Thoracic aorta (tissue), 2 donors: ENCODE measurements at regions not wholly inside any gene's neighbourhood (a gene's known extent, or its start where the extent isn't known, plus 50 kb on each side); places are given as distances from the start of the nearest gene placed in this dataset.
A peak's percentile ranks its signal among the peaks of the same experiment; 100 is the strongest.

ENCODE experiments used
- ATAC-seq: fragments of 150-250 bp; one replicate; pipeline ENCODE4 v1.8.0; 2017; ENCODE audit warnings: low read depth; ENCODE audit not compliant: insufficient number of reproducible peaks, low FRiP score
- DNase-seq: peaks from one replicate; pipeline ENCODE4 v3.0.0-alpha.2; 2020; ENCODE audit warnings: low spot score
- H3K27ac ChIP-seq, 2 donors: fragments of 200-600 bp; sonication (generic); 1 replicate in 1 of 2; 2 replicates in 1 of 2; pipeline ENCODE4 v1.5.1; 2016; ENCODE audit warnings: mild to moderate bottlenecking in 2 of 2, moderate library complexity in 2 of 2
- H3K27me3 ChIP-seq: fragments of 200-600 bp; sonication (generic); replicated peaks from 2 replicates; pipeline ENCODE4 v1.6.0; 2016; ENCODE audit warnings: mild to moderate bottlenecking; ENCODE audit not compliant: insufficient read depth
- H3K36me3 ChIP-seq: fragments of 200-600 bp; sonication (generic); one replicate; pipeline ENCODE4 v1.5.1; 2016
- H3K4me1 ChIP-seq, 2 donors: fragments of 200-600 bp; sonication (generic); 1 replicate in 1 of 2; 2 replicates in 1 of 2; pipeline versions ENCODE4 v1.5.1 to v1.6.0; 2016; ENCODE audit warnings: low read depth in 2 of 2, mild to moderate bottlenecking in 1 of 2; ENCODE audit not compliant: control insufficient read depth in 1 of 2
- H3K4me3 ChIP-seq: fragments of 200-600 bp; sonication (generic); 2 replicates; pipeline ENCODE4 v1.5.1; 2016; ENCODE audit warnings: mild to moderate bottlenecking
- H3K9me3 ChIP-seq: fragments of 200-600 bp; sonication (generic); 2 replicates; pipeline ENCODE4 v1.5.1; 2016
- CTCF ChIP-seq: fragments of 200-600 bp; sonication (generic); IDR thresholded peaks from one replicate; pipeline ENCODE4 v1.5.1; 2019; ENCODE audit warnings: antibody characterized with exemption

GRCh38 chr12:116427200-116427930 is 131.8 kb upstream of the MAP1LC3B2 start:
- Histone ChIP-seq H3K9me3 (no peaks in the 10 kb centered on the region), H3K4me3 (no peak overlapping the region), H3K4me1 (peaks cover 12 to 28% of the 10 kb centered on the region in 2 donors), H3K27ac (peak overlapping the region in 1 of 2 donors; percentile 53), H3K27me3 (no peaks in the 10 kb centered on the region), H3K36me3 (no peaks in the 10 kb centered on the region)
- DNase-seq = no peak
- no peak for TF ChIP-seq CTCF
- no peak for ATAC-seq

GRCh38 chr12:116429826-116430360 is 129.3 kb upstream of the MAP1LC3B2 start:
- Histone ChIP-seq H3K9me3 (no peaks in the 10 kb centered on the region), H3K27ac (no peak overlapping the region), H3K4me1 (peaks cover 20 to 48% of the 10 kb centered on the region in 2 donors), H3K36me3 (no peaks in the 10 kb centered on the region), H3K27me3 (no peaks in the 10 kb centered on the region), H3K4me3 (no peak overlapping the region)
- DNase-seq (no peak), ATAC-seq (no peak)
- TF ChIP-seq CTCF = no peak

GRCh38 chr12:116430911-116431565 is 128.1 kb upstream of the MAP1LC3B2 start:
- no peaks in the 10 kb centered on the region for H3K27me3 ChIP-seq
- DNase-seq = no peak
- no peak overlapping the region for H3K27ac ChIP-seq
- H3K4me3 ChIP-seq = no peak overlapping the region
- H3K9me3 ChIP-seq = no peaks in the 10 kb centered on the region
- no peak for TF ChIP-seq CTCF
- no peak for ATAC-seq
- H3K36me3 ChIP-seq = no peaks in the 10 kb centered on the region
- H3K4me1 ChIP-seq = peaks cover 16 to 50% of the 10 kb centered on the region in 2 donors

- H3K27ac ChIP-seq = no peak overlapping the region
- TF ChIP-seq CTCF = no peak
- no peak overlapping the region for H3K4me3 ChIP-seq
- no peak for ATAC-seq
- H3K9me3 ChIP-seq = no peaks in the 10 kb centered on the region
- H3K36me3 ChIP-seq = no peaks in the 10 kb centered on the region
- H3K4me1 ChIP-seq = peaks cover 13 to 52% of the 10 kb centered on the region in 2 donors
- no peak for DNase-seq
- no peaks in the 10 kb centered on the region for H3K27me3 ChIP-seq
Observed at GRCh38 chr12:116431677-116432300, 127.4 kb upstream of the MAP1LC3B2 start.

- Histone ChIP-seq H3K9me3 (no peaks in the 10 kb centered on the region), H3K4me1 (peaks cover 8 to 47% of the 10 kb centered on the region in 2 donors), H3K4me3 (no peak overlapping the region), H3K27ac (no peak overlapping the region), H3K27me3 (no peaks in the 10 kb centered on the region), H3K36me3 (no peaks in the 10 kb centered on the region)
- ATAC-seq = no peak
- no peak for TF ChIP-seq CTCF
- no peak for DNase-seq
Observed at GRCh38 chr12:116432314-116432750, 126.8 kb upstream of the MAP1LC3B2 start.
